Upper lobe of left lung (tissue), 6 donors: ENCODE measurements at regions not wholly inside any gene's neighbourhood (a gene's known extent, or its start where the extent isn't known, plus 50 kb on each side); places are given as distances from the start of the nearest gene placed in this dataset.

Experiments
- ATAC-seq, 2 donors: fragments of 200-7000 bp; cut with Tn5 transposase; one replicate each; pipeline ENCODE4 v1.9.1; 2022; ENCODE audit warnings: mild to moderate bottlenecking in 2 of 2, moderate library complexity in 2 of 2; ENCODE audit not compliant: low FRiP score in 2 of 2
- DNase-seq, 2 donors: peaks; one replicate each; pipeline ENCODE4 v3.0.0-alpha.2; 2019 to 2020
- H3K27ac ChIP-seq, 4 donors: fragments of 200-600 bp; sonication (generic); one replicate each; pipeline ENCODE4 v1.5.1; 2016 to 2019
- H3K27me3 ChIP-seq, 4 donors: fragments of 200-600 bp; sonication (generic); one replicate each; pipeline ENCODE4 v1.5.1; 2017 to 2019
- H3K36me3 ChIP-seq, 4 donors: fragments of 200-600 bp; sonication (generic); one replicate each; pipeline ENCODE4 v1.5.1; 2016 to 2019
- H3K4me1 ChIP-seq, 4 donors: fragments of 200-600 bp; sonication (generic); one replicate each; pipeline ENCODE4 v1.5.1; 2018 to 2019
- H3K4me3 ChIP-seq, 4 donors: fragments of 200-600 bp; sonication (generic); one replicate each; pipeline ENCODE4 v1.5.1; 2017 to 2019; ENCODE audit warnings: mild to moderate bottlenecking in 2 of 4, moderate library complexity in 1 of 4
- H3K9me3 ChIP-seq, 4 donors: fragments of 200-600 bp; sonication (generic); one replicate each; pipeline ENCODE4 v1.5.1; 2018 to 2019
- EP300 ChIP-seq, 4 donors: sonication (generic); formaldehyde crosslinking; IDR thresholded peaks; one replicate each; pipeline ENCODE4 v1.5.1; 2017; ENCODE audit warnings: antibody characterized with exemption in 4 of 4, control low read depth in 2 of 4
- POLR2A ChIP-seq, 4 donors: fragments of 450-650 bp; IDR thresholded peaks; one replicate each; pipeline ENCODE4 v1.5.1; 2016 to 2017; ENCODE audit warnings: antibody characterized with exemption in 4 of 4, mild to moderate bottlenecking in 2 of 4
- POLR2AphosphoS5 ChIP-seq, 2 donors: sonication (generic); formaldehyde crosslinking; IDR thresholded peaks; one replicate each; pipeline ENCODE4 v1.5.1; 2017; ENCODE audit warnings: antibody characterized with exemption in 2 of 2
- WGBS, 2 donors: methylation state at CpG; one replicate each; pipeline ENCODE4 v1.1.5; 2017 to 2018; 5-methylcytosine and 5-hydroxymethylcytosine counted together
- TF ChIP-seq, protein P1 (sequence below), 6 experiments: fragments of 450-650 bp in 4 of 6; fragments of 200-600 bp in 2 of 6; sonication (generic) in 2 of 6; IDR thresholded peaks; one replicate each; pipeline ENCODE4 v1.5.1; 2016 to 2019; ENCODE audit warnings: antibody characterized with exemption in 6 of 6
- donor health status: DM: no; HTN: no; CAD: no; lungs with moderate emphysema.
- donor health status: DM: no; HTN: yes; CAD: no; lungs with severe emphysema.

DNA sequence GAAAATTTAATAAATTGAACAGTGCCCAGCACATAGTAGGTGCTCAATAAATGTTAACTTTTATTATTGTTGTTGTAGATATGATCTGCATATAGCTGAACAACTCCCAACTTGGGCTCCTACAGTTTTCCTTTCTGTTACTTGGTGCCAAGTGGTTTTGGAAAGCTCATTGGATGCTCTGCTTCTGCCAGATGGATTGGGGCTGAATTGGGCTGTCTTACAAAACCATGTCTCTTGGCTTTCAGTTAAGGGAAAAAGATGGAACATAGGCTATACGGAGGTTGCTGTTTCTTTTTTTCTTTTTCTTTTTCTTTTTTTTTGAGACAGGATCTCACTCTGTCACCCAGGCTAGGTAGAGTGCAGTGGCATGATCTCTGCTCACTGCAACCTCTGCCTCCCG, 140.7 kb upstream of the PWP1 start:
- Histone ChIP-seq H3K36me3 (no peaks in the 10 kb centered on the region), H3K4me1 (no peaks in the 10 kb centered on the region), H3K27ac (no peak overlapping the region), H3K27me3 (no peaks in the 10 kb centered on the region), H3K9me3 (no peaks in the 10 kb centered on the region), H3K4me3 (no peak overlapping the region)
- ATAC-seq = peak in 1 of 2 donors; percentile 49
- TF ChIP-seq POLR2A (IDR thresholded peaks at IDR 0.05) (no peak), EP300 (IDR thresholded peaks at IDR 0.05) (no peak), POLR2AphosphoS5 (IDR thresholded peaks at IDR 0.05) (no peak)
- TF ChIP-seq, protein P1, sequence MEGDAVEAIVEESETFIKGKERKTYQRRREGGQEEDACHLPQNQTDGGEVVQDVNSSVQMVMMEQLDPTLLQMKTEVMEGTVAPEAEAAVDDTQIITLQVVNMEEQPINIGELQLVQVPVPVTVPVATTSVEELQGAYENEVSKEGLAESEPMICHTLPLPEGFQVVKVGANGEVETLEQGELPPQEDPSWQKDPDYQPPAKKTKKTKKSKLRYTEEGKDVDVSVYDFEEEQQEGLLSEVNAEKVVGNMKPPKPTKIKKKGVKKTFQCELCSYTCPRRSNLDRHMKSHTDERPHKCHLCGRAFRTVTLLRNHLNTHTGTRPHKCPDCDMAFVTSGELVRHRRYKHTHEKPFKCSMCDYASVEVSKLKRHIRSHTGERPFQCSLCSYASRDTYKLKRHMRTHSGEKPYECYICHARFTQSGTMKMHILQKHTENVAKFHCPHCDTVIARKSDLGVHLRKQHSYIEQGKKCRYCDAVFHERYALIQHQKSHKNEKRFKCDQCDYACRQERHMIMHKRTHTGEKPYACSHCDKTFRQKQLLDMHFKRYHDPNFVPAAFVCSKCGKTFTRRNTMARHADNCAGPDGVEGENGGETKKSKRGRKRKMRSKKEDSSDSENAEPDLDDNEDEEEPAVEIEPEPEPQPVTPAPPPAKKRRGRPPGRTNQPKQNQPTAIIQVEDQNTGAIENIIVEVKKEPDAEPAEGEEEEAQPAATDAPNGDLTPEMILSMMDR (IDR thresholded peaks at IDR 0.05) = no peak
- WGBS, 2 donors = 66 to 93% methylated on average over 2 of the region's 2 CpGs
- no peak for DNase-seq

DNA sequence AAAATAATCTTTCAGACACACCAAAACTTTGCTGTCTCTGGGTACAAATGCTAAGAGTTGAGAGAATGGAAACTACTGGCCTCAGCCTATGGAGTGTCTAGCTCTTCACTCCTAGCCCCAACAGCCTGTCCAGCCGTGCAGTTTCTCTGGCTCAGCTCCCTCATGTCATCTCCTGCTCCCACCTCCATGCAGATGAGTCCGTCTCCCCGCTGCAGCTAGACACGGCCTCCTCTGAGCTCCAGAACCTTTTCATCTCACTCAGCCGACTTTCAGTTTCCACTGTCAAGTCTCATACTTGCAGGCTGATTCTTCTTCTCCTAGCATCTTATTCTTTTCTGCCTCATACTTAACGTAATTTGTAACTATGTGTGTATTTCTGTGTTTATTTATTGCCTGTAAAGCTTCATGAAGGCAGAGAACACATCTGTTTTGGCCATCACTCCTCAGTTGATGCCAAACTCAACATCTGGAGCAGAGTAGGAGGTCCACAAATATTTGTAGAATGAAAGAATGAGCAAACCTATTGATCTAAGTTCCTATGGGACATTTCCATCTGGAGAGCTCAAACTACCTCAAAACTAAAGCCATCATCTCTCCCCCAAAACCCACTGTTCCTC, 139.8 kb upstream of the PWP1 start:
- 68 to 79% methylated on average over 6 of the region's 6 CpGs for WGBS, 2 donors
- DNase-seq = no peak
- no peak for TF ChIP-seq POLR2A (IDR thresholded peaks at IDR 0.05)
- TF ChIP-seq EP300 (IDR thresholded peaks at IDR 0.05) = no peak
- TF ChIP-seq, protein P1 (IDR thresholded peaks at IDR 0.05) = no peak
- no peak for TF ChIP-seq POLR2AphosphoS5 (IDR thresholded peaks at IDR 0.05)
- Histone ChIP-seq H3K27me3 (no peaks in the 10 kb centered on the region), H3K4me1 (no peaks in the 10 kb centered on the region), H3K9me3 (no peaks in the 10 kb centered on the region), H3K4me3 (no peak overlapping the region), H3K27ac (no peak overlapping the region), H3K36me3 (no peaks in the 10 kb centered on the region)
- ATAC-seq = peak in 1 of 2 donors; percentile 76

DNA sequence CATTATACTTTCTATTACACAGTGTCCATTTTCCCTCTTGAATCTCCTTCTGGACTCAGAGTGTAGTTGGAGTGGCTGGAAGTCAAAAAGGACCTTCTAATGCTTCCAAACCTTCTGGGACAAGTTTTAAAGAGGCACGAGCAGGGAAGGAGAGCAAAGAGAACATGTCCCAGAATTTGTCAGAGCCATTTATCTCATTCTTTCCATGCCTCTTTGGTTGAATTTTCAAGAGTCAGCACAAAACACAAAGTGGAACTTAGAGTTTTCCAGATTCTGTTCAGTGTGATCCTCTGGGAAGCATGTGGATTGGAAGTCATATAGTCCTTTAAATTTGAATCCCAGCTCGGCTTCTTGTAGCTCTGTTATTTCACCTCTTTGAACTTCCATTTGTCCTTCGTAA, 138.2 kb upstream of the PWP1 start:
- no peak for ATAC-seq
- Histone ChIP-seq H3K36me3 (no peaks in the 10 kb centered on the region), H3K9me3 (no peaks in the 10 kb centered on the region), H3K4me3 (no peak overlapping the region), H3K27me3 (no peaks in the 10 kb centered on the region), H3K27ac (no peak overlapping the region), H3K4me1 (no peaks in the 10 kb centered on the region)
- TF ChIP-seq POLR2A (IDR thresholded peaks at IDR 0.05) (no peak), EP300 (IDR thresholded peaks at IDR 0.05) (no peak), POLR2AphosphoS5 (IDR thresholded peaks at IDR 0.05) (no peak)
- TF ChIP-seq, protein P1 (IDR thresholded peaks at IDR 0.05) = no peak
- DNase-seq = no peak
- 87% methylated on average over 3 of the region's 3 CpGs for WGBS, 2 donors

DNA sequence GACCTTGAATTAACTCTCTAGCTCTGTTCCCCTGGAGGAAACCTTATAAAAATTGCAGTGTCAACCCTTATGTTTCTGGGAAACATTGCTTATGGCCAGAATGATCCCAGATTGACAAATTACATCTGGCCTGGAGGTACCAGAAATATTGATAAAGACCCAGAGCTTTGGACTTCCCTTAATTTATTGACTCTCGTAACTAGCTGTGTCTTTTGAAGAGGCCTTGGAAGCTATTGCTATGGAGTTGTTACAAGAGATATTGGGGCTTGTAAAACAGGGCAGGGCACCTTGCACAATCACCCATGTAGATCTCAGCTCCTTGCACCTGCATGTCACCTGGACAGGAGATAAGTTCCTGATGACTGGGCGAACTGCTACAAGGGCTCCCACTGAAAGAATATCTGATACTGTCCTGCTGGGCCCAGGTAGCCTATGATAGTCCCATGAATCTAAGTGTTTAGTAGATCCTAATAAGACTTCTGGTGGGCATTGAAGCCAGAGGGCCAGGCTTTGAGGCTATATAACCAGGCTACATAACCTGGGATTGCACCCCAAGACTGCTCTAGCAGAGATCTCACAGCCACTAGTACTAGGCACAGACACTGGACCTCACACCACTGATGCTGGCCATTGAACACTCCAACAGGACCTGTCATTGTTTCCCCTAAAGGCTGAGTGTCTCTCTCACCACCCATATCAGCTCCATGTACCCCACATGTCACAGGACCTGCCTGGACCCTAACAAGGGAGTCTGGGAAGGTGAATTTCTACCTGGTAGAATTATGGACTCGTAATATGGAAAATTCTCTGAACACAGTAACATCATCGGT, 135.7 kb upstream of the PWP1 start:
- H3K27ac ChIP-seq = no peak overlapping the region
- no peak overlapping the region for H3K4me3 ChIP-seq
- H3K27me3 ChIP-seq = no peaks in the 10 kb centered on the region
- H3K36me3 ChIP-seq = no peaks in the 10 kb centered on the region
- WGBS, 2 donors = 92 to 99% methylated on average over 4 of the region's 4 CpGs
- TF ChIP-seq POLR2AphosphoS5 (IDR thresholded peaks at IDR 0.05) (no peak), POLR2A (IDR thresholded peaks at IDR 0.05) (no peak), EP300 (IDR thresholded peaks at IDR 0.05) (no peak)
- TF ChIP-seq, protein P1 (IDR thresholded peaks at IDR 0.05) = no peak
- H3K9me3 ChIP-seq = no peaks in the 10 kb centered on the region
- no peaks in the 10 kb centered on the region for H3K4me1 ChIP-seq
- no peak for DNase-seq
- ATAC-seq = no peak
